ENCODE measurements at regions not wholly inside any gene's neighbourhood (a gene's known extent, or its start where the extent isn't known, plus 50 kb on each side); places are given as distances from the start of the nearest gene placed in this dataset.

DNA sequence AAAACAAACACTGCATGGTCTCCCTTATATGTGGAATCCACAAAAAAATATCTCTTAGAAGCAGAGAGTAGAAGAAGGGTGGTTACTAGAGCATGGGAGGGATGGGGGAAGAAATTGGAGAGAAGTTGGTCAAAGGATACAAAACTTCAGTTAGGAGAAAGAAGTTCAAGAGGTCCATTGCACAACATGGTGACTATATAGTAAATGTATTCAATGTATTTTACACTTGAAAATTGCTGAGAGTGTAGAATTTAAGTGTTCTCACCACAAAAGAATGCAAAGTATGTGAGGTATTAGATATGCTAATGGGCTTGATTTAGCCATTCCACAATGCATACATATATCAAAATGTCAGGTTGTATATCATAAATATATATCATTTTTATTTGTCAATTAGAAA lies 232.0 kb upstream of the CELF2 start:
- Histone ChIP-seq H3K27ac (peak overlapping the region; percentile 92), H4K20me1 (ENCODE audit: insufficient read depth) (no peaks in the 10 kb centered on the region), H3K79me2 (ENCODE audit: low read depth) (no peaks in the 10 kb centered on the region), H3K9me3 (ENCODE audit: insufficient read depth, low read depth) (peaks cover 5% of the 10 kb centered on the region; the same call in 1 of the 2 replicates), H3K4me1 (replicated peaks; ENCODE audit: insufficient read depth) (peaks cover 57% of the 10 kb centered on the region), H3K27me3 (ENCODE audit: insufficient read depth, low read depth) (no peaks in the 10 kb centered on the region), H3K36me3 (ENCODE audit: low read depth) (peaks cover 30% of the 10 kb centered on the region), H2AFZ (no peak overlapping the region), H3F3A (ENCODE audit: insufficient read depth, low read depth) (peaks cover 30% of the 10 kb centered on the region), H3K4me3 (no peak overlapping the region), H3K4me2 (peak overlapping the region; percentile 38), H3K9me2 (ENCODE audit: insufficient read depth) (no peaks in the 10 kb centered on the region)
- intact Hi-C loops (cut with micrococcal nuclease; ENCODE audit: unreplicated experiment), result loop anchor here (1.0 kb wide), 1 partner anchor 9 kb away; no protein-coding TSS in a partner anchor
- ChIA-PET CTCF (no interaction called here), POLR2A (ENCODE audit: unreplicated experiment) (no interaction called here)
- TF ChIP-seq EZH2 (IDR thresholded peaks at IDR 0.05; ENCODE audit: low read depth) (no peak), CTCF (conservative IDR thresholded peaks at IDR 0.05) (no peak)
- peak in 1 of 2 experiments; percentile 92 for DNase-seq
- no TSS peak for BruUV-seq (replicated peaks)

DNA sequence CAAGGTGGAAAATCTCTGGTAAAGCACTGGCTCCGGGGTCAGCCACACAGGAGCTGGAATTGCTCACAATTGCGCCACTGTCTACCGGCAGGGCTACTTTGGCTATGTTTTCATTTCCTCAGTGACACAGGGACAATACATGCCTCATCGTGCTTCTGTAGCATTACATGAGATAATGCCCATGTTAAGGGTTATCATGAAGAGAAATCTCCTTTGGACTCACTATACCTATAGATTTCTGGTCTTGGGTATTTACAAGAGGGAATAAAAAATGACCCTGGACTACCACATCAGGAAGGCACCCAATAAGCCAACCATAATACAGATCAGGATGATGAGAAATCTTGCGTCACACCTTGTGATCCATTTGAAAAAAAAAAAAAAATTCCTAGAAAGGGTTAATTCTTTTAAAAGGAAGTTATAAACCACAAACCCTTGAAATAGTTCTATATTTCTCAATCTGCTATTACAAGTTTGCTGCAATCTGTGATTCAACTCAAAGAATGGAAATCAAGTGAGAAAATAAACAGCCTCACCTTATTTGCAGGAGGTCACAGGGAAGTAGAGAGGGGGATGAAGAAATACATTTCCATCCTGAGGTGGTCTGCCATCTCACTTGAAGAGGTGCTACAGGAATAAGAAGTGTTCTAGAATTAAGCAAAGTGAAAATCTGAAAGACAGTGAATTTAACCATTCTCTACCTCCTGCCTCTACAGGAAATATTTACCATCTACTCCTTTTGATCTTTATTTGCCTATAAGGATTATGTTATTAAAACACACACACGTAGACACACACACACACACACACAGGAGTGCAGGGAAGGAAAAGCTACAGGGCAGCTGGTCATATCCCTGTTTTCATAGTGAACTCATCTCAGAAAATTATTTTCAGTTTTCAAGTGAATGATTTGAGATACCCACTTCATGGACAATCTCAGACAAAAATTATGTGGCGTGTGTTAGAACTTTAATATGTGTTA lies 231.3 kb upstream of the CELF2 start:
- POLR2A ChIA-PET (ENCODE audit: unreplicated experiment), result no interaction called here

GRCh38 chr10:10787586-10787985 lies 230.1 kb upstream of the CELF2 start:
- ChIA-PET POLR2A (ENCODE audit: unreplicated experiment) (no interaction called here), CTCF (interaction anchor here (0.6 kb wide), 1 partner anchor 605 kb away, joined by 3 read pairs; no protein-coding TSS in a partner anchor)
- no peaks in the 10 kb centered on the region for H3K9me3 ChIP-seq (ENCODE audit: insufficient read depth, low read depth)
- H3K4me1 ChIP-seq (replicated peaks; ENCODE audit: insufficient read depth), result peaks cover 72% of the 10 kb centered on the region
- no peak for TF ChIP-seq CTCF (conservative IDR thresholded peaks at IDR 0.05)
- no peak for TF ChIP-seq EZH2 (IDR thresholded peaks at IDR 0.05; ENCODE audit: low read depth)
- no peak overlapping the region for H2AFZ ChIP-seq
- intact Hi-C loops (cut with micrococcal nuclease; ENCODE audit: unreplicated experiment), result no loop called here
- H3K27ac ChIP-seq, result peak overlapping the region; percentile 92
- no TSS peak for BruUV-seq (replicated peaks)
- DNase-seq, result no peak
- H3K79me2 ChIP-seq (ENCODE audit: low read depth), result no peaks in the 10 kb centered on the region; the same call in 1 of the 2 replicates
- H3K27me3 ChIP-seq (ENCODE audit: insufficient read depth, low read depth), result no peaks in the 10 kb centered on the region
- H3K4me3 ChIP-seq, result no peak overlapping the region
- peaks cover 42% of the 10 kb centered on the region for H3K36me3 ChIP-seq (ENCODE audit: low read depth)
- no peaks in the 10 kb centered on the region for H3K9me2 ChIP-seq (ENCODE audit: insufficient read depth)
- peaks cover 38% of the 10 kb centered on the region for H3F3A ChIP-seq (ENCODE audit: insufficient read depth, low read depth)
- peak overlapping the region; percentile 61; the same call in 1 of the 2 replicates for H3K4me2 ChIP-seq
- no peaks in the 10 kb centered on the region for H4K20me1 ChIP-seq (ENCODE audit: insufficient read depth)

More for the DNA sequence above, 231.3 kb upstream of the CELF2 start:
- CTCF ChIA-PET, result no interaction called here
- no peak for TF ChIP-seq EZH2 (IDR thresholded peaks at IDR 0.05; ENCODE audit: low read depth)
- no peak for TF ChIP-seq CTCF (conservative IDR thresholded peaks at IDR 0.05)
- H3K79me2 ChIP-seq (ENCODE audit: low read depth), result no peaks in the 10 kb centered on the region
- H3K36me3 ChIP-seq (ENCODE audit: low read depth), result peaks cover 38% of the 10 kb centered on the region
- H4K20me1 ChIP-seq (ENCODE audit: insufficient read depth), result no peaks in the 10 kb centered on the region
- peaks cover 30% of the 10 kb centered on the region for H3F3A ChIP-seq (ENCODE audit: insufficient read depth, low read depth)
- H3K9me3 ChIP-seq (ENCODE audit: insufficient read depth, low read depth), result peaks cover 4% of the 10 kb centered on the region; the same call in 1 of the 2 replicates
- no peaks in the 10 kb centered on the region for H3K9me2 ChIP-seq (ENCODE audit: insufficient read depth)
- H3K27ac ChIP-seq, result peak overlapping the region; percentile 92
- intact Hi-C loops (cut with micrococcal nuclease; ENCODE audit: unreplicated experiment), result loop anchor here (1.0 kb wide), 1 partner anchor 8 kb away; no protein-coding TSS in a partner anchor
- H3K27me3 ChIP-seq (ENCODE audit: insufficient read depth, low read depth), result no peaks in the 10 kb centered on the region
- peak overlapping the region; percentile 61 for H3K4me2 ChIP-seq
- H3K4me3 ChIP-seq, result no peak overlapping the region
- H3K4me1 ChIP-seq (replicated peaks; ENCODE audit: insufficient read depth), result peaks cover 64% of the 10 kb centered on the region
- peak; percentile 45 to 87 for DNase-seq
- no TSS peak for BruUV-seq (replicated peaks)
- H2AFZ ChIP-seq, result no peak overlapping the region
